NCI-H1930 (cell line): ENCODE measurements at regions not wholly inside any gene's neighbourhood (a gene's known extent, or its start where the extent isn't known, plus 50 kb on each side); places are given as distances from the start of the nearest gene placed in this dataset.
A peak's percentile ranks its signal among the peaks of the same experiment; 100 is the strongest.

Experiments
- DNase-seq, 2 experiments: peaks; one replicate each; lab custom pipeline; 2025; lab: John Stamatoyannopoulos, UW

GRCh38 chr13:111516712-111517640 lies 196.5 kb downstream of the TEX29 start:
- no peak for DNase-seq

DNA sequence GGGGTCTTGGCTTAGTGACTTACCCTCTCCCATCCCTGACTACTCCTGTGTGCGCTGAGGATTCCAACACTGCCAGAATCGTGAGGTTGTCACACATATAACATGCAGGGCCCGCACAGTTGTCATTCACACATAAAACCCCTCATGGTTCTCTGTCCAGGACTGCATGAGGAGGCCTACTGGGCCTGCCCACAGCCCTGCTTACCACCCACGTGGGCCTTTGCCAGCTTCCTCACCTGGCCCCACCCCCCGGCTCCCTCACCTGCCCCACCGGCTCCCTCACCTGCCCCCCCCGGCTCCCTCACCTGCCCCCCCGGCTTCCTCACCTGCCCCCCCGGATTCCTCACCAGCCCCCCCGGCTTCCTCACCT lies 197.2 kb downstream of the TEX29 start:
- DNase-seq = no peak

DNA sequence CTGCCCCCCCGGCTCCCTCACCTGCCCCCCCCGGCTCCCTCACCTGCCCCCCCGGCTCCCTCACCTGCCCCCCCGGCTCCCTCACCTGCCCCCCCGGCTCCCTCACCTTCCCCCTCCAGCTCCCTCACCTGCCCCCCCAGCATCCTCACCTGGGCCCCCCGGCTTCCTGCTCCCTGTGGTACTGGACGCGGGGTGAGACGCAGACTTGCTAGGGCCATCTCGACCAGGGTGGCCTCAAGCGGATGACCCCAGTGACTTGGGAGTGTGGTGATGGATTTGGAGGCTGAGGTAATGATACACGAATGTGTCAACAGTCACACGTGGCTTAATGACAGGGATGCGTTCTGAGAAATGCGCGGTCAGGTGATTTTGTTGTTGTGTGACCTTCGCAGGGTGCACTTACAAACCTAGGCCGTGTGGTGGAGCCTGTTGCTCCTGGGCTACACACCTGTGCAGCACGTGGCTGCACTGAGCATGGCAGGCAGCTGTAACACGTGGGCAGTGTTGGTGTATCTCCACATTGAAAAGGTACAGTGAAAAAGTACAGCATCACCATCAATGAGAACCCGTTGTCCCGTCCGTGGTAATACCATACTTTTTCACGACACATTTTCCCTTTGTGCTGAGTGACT lies 197.8 kb downstream of the TEX29 start:
- peak; percentile 36 to 54 for DNase-seq

- no peak for DNase-seq
Measured at GRCh38 chr13:111519041-111519440, 198.6 kb downstream of the TEX29 start.

GRCh38 chr13:111519490-111520170 lies 199.2 kb downstream of the TEX29 start:
- no peak for DNase-seq

- DNase-seq = no peak
Measured at GRCh38 chr13:111521030-111521429, 200.6 kb downstream of the TEX29 start.

GRCh38 chr13:111521691-111522229 lies 201.3 kb downstream of the TEX29 start:
- DNase-seq = no peak

- no peak for DNase-seq
Measured at GRCh38 chr13:111525320-111526118, 205.1 kb downstream of the TEX29 start.

GRCh38 chr13:111526922-111527321 lies 206.5 kb downstream of the TEX29 start:
- DNase-seq = no peak

DNA sequence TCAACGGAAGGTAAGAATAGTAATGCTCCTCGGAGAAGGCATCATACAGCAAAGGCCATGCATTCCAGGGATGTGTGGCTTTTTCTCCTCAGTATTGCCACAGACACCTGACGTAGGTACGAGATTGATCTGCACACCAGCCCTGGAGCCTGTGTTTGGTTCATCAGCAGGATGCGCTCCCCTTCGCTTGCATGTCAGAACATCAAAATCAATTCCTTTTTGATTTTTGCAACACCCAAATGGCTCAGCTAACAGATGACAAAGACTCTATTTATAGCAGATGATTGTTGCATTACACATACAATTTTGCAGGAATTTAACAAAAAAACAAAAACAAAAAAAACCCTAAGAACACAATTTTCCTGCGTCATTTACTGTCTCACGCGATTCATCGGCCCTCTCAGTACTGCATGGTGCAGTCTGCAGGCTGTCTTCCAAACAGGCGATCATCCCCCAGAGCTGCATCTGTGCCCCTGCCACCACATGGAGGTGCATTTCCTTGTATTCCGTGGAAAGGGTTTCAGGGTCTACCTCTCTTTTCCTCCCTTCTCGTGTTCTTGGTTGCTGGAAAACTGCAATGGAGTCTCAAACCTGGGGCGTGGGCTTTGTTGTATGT lies 207.3 kb downstream of the TEX29 start:
- no peak for DNase-seq

GRCh38 chr13:111528513-111528912 lies 208.1 kb downstream of the TEX29 start:
- no peak for DNase-seq

GRCh38 chr13:111530137-111530870 lies 209.9 kb downstream of the TEX29 start:
- DNase-seq = no peak

- DNase-seq = peak in 1 of 2 experiments; percentile 29
Measured at GRCh38 chr13:111531505-111531904, 211.1 kb downstream of the TEX29 start.

DNA sequence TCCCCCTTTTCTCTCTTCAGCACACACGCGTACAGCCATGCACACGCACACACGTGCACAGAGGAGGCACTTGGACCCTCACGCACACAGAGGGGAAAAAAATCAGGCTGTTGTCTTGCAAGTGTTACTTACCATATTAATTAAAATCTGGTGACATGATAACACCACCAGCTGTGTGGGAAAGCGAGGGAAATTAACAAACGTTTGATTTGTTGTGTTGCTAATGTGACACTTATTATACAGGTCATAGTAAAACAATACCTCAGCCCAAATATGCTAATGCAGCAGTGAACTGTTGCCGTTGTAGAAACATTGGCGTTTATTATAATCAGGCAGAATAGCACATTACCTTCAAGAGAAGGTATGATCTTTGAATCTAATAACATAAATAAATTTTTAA lies 211.7 kb downstream of the TEX29 start:
- DNase-seq = no peak

DNA sequence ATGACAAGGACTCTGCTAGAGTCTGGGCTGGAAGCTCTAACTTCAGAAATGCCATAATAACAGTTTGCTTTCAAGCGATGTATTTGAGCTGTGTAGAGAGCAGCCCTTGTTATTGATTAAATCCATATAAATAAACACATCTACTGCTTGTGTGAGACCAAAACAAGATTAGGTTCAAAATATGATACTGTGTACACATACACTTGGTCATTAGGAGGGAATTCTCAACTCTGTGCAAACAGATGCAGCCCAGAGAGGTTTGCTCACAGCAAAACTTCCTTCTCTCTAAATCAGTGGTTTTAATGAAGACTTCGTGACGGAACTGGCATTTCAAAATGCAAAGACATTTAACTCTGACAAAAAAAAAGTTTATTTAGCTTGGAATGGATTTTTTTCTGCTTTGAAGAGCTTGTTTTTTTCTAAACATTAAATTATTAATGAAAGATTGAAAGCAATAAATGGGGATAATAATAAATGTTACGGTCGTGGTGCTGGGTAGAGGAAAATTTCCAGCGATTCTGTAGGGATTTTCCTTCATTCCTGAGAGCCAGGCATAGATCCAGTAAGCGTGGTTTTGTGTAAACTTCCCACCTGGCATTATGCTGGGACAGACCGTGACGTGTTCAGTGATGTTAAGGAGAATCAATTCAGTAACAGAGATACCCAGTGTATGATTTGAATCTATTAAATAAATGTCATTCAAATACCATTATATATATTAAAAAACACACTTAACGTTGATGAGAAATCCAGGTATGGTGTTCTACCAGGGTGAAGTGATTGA lies 213.7 kb downstream of the TEX29 start:
- no peak for DNase-seq

- DNase-seq = no peak
Measured at GRCh38 chr13:111534751-111535522, 214.5 kb downstream of the TEX29 start.

- no peak for DNase-seq
Measured at GRCh38 chr13:111535523-111535811, 215.0 kb downstream of the TEX29 start.

DNA sequence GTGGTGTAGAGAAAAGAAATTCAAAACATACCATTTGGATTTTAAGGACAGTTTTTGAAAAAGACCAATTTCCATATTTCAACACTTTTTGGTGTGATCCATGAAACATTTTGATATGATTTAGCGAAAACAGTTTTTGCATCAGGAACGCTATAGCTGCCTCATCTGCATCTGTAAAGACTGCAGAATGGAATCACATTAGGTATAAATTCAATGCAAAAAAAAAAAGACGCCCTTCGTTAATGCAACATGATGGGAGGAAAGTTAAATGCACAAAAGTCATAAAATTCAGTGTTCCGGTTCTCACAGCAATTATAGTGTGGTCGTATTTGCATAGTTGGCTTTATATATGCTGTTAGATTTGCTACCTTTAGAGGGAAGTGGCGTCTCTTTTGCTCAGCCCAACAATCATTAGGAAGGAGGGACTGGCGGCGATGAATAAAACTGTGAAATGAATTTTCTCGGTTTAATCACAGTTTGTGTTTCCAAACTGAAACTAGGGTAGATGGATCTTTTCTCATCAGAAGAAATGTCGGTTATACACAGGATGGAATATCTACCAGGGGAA lies 215.7 kb downstream of the TEX29 start:
- no peak for DNase-seq
